Urinary bladder (tissue), 3 donors: ENCODE measurements at regions not wholly inside any gene's neighbourhood (a gene's known extent, or its start where the extent isn't known, plus 50 kb on each side); places are given as distances from the start of the nearest gene placed in this dataset.

Experiments
- DNase-seq: peaks from one replicate; pipeline ENCODE4 v3.0.0-alpha.2; 2015; ENCODE audit errors: extremely low spot score
- H3K27ac ChIP-seq: one replicate; pipeline ENCODE4 v1.5.1; 2013; ENCODE audit warnings: low read depth, mild to moderate bottlenecking, moderate library complexity
- H3K36me3 ChIP-seq: one replicate; pipeline ENCODE4 v1.6.1; 2013; ENCODE audit warnings: mild to moderate bottlenecking, moderate library complexity; ENCODE audit not compliant: insufficient read depth
- H3K4me1 ChIP-seq: one replicate; pipeline ENCODE4 v1.6.1; 2013; ENCODE audit warnings: mild to moderate bottlenecking, moderate library complexity; ENCODE audit not compliant: insufficient read depth
- H3K4me3 ChIP-seq: one replicate; pipeline ENCODE4 v1.5.1; 2013; ENCODE audit warnings: low read depth, low read length
- WGBS: extraction: QIAGEN DNeasy Blood & Tissue Kit; methylation state at CpG from one replicate; pipeline ENCODE4 v1.1.7; 2013; 5-methylcytosine and 5-hydroxymethylcytosine counted together
- donor health status: healthy with polysubstance abuse.
- donor health status: healthy.

- 84% methylated on average over 4 of the region's 4 CpGs for WGBS
- Histone ChIP-seq H3K36me3 (no peaks in the 10 kb centered on the region), H3K4me1 (no peaks in the 10 kb centered on the region), H3K27ac (no peak overlapping the region), H3K4me3 (no peak overlapping the region)
- DNase-seq: no peak
Measured at GRCh38 chr4:128376958-128377357, 89.3 kb upstream of the PGRMC2 start.

GRCh38 chr4:128376303-128376702 lies 88.7 kb upstream of the PGRMC2 start:
- no peaks in the 10 kb centered on the region for H3K4me1 ChIP-seq
- 94% methylated on average over 5 of the region's 5 CpGs for WGBS
- H3K4me3 ChIP-seq: no peak overlapping the region
- H3K27ac ChIP-seq: no peak overlapping the region
- DNase-seq: no peak
- H3K36me3 ChIP-seq: no peaks in the 10 kb centered on the region

GRCh38 chr4:128373628-128374027 lies 86.0 kb upstream of the PGRMC2 start:
- WGBS: 63% methylated on average over 2 of the region's 2 CpGs
- no peak for DNase-seq
- Histone ChIP-seq H3K4me3 (no peak overlapping the region), H3K36me3 (no peaks in the 10 kb centered on the region), H3K4me1 (no peaks in the 10 kb centered on the region), H3K27ac (no peak overlapping the region)

GRCh38 chr4:128371876-128372275 lies 84.3 kb upstream of the PGRMC2 start:
- DNase-seq: no peak
- no peak overlapping the region for H3K4me3 ChIP-seq
- no peak overlapping the region for H3K27ac ChIP-seq
- H3K36me3 ChIP-seq: no peaks in the 10 kb centered on the region
- 72% methylated on average over 2 of the region's 2 CpGs for WGBS
- H3K4me1 ChIP-seq: no peaks in the 10 kb centered on the region

GRCh38 chr4:128371001-128371777 lies 83.6 kb upstream of the PGRMC2 start:
- no peak for DNase-seq
- no peak overlapping the region for H3K4me3 ChIP-seq
- no peaks in the 10 kb centered on the region for H3K4me1 ChIP-seq
- no peaks in the 10 kb centered on the region for H3K36me3 ChIP-seq
- WGBS: 81% methylated on average over 8 of the region's 8 CpGs
- no peak overlapping the region for H3K27ac ChIP-seq

GRCh38 chr4:128366212-128366611 lies 78.6 kb upstream of the PGRMC2 start:
- H3K27ac ChIP-seq: no peak overlapping the region
- H3K4me3 ChIP-seq: no peak overlapping the region
- H3K36me3 ChIP-seq: peaks cover 4% of the 10 kb centered on the region
- no peak for DNase-seq
- WGBS: 93% methylated on average over 4 of the region's 4 CpGs
- H3K4me1 ChIP-seq: no peaks in the 10 kb centered on the region

GRCh38 chr4:128364565-128364964 lies 77.0 kb upstream of the PGRMC2 start:
- WGBS: 92% methylated on average over 7 of the region's 7 CpGs
- no peak overlapping the region for H3K4me3 ChIP-seq
- H3K4me1 ChIP-seq: no peaks in the 10 kb centered on the region
- H3K36me3 ChIP-seq: peaks cover 4% of the 10 kb centered on the region
- H3K27ac ChIP-seq: no peak overlapping the region
- DNase-seq: no peak

- WGBS: 98% methylated on average over 6 of the region's 6 CpGs
Measured at GRCh38 chr4:128363966-128364365, 76.4 kb upstream of the PGRMC2 start.

GRCh38 chr4:128362760-128363159 lies 75.1 kb upstream of the PGRMC2 start:
- WGBS: 96% methylated on average over 1 of the region's 1 CpG
- Histone ChIP-seq H3K27ac (no peak overlapping the region), H3K4me3 (no peak overlapping the region), H3K4me1 (no peaks in the 10 kb centered on the region), H3K36me3 (peaks cover 4% of the 10 kb centered on the region)
- no peak for DNase-seq

More at GRCh38 chr4:128363966-128364365, 76.4 kb upstream of the PGRMC2 start:
- Histone ChIP-seq H3K36me3 (peaks cover 4% of the 10 kb centered on the region), H3K4me3 (no peak overlapping the region), H3K27ac (no peak overlapping the region), H3K4me1 (no peaks in the 10 kb centered on the region)
- DNase-seq: no peak

GRCh38 chr4:128359422-128359821 lies 71.8 kb upstream of the PGRMC2 start:
- Histone ChIP-seq H3K36me3 (peaks cover 2% of the 10 kb centered on the region), H3K4me1 (peaks cover under 1% of the 10 kb centered on the region), H3K4me3 (no peak overlapping the region), H3K27ac (no peak overlapping the region)
- 92% methylated on average over 2 of the region's 2 CpGs for WGBS
- DNase-seq: no peak

- Histone ChIP-seq H3K36me3 (peaks cover 2% of the 10 kb centered on the region), H3K27ac (no peak overlapping the region), H3K4me1 (peaks cover 2% of the 10 kb centered on the region), H3K4me3 (no peak overlapping the region)
- no peak for DNase-seq
- WGBS: 72% methylated on average over 2 of the region's 2 CpGs
Measured at GRCh38 chr4:128358913-128359279, 71.3 kb upstream of the PGRMC2 start.

- Histone ChIP-seq H3K27ac (no peak overlapping the region), H3K4me3 (no peak overlapping the region), H3K36me3 (peaks cover 2% of the 10 kb centered on the region), H3K4me1 (peaks cover 2% of the 10 kb centered on the region)
- WGBS: 73% methylated on average over 7 of the region's 7 CpGs
- DNase-seq: no peak
Measured at GRCh38 chr4:128358231-128358912, 70.8 kb upstream of the PGRMC2 start.

- DNase-seq: no peak
- 56% methylated on average over 2 of the region's 2 CpGs for WGBS
- no peak overlapping the region for H3K4me3 ChIP-seq
- peaks cover 2% of the 10 kb centered on the region for H3K36me3 ChIP-seq
- H3K27ac ChIP-seq: no peak overlapping the region
- peaks cover 2% of the 10 kb centered on the region for H3K4me1 ChIP-seq
Measured at GRCh38 chr4:128357286-128357685, 69.7 kb upstream of the PGRMC2 start.

GRCh38 chr4:128355305-128355704 lies 67.7 kb upstream of the PGRMC2 start:
- WGBS: 75% methylated on average over 4 of the region's 4 CpGs
- no peak overlapping the region for H3K27ac ChIP-seq
- DNase-seq: no peak
- H3K4me1 ChIP-seq: peaks cover 2% of the 10 kb centered on the region
- peaks cover 2% of the 10 kb centered on the region for H3K36me3 ChIP-seq
- no peak overlapping the region for H3K4me3 ChIP-seq
